ENCODE measurements at regions not wholly inside any gene's neighbourhood (a gene's known extent, or its start where the extent isn't known, plus 50 kb on each side); places are given as distances from the start of the nearest gene placed in this dataset.

GRCh38 chr16:11478431-11479119, 108.1 kb downstream of the LITAF start:
- H3K9me3 ChIP-seq (ENCODE audit: low read depth): no peaks in the 10 kb centered on the region
- no peak overlapping the region for H3K4me3 ChIP-seq
- no peak overlapping the region for H3K27ac ChIP-seq
- H3K27me3 ChIP-seq: no peaks in the 10 kb centered on the region
- H3K36me3 ChIP-seq: no peaks in the 10 kb centered on the region
- H3K4me1 ChIP-seq (ENCODE audit: low read depth): no peaks in the 10 kb centered on the region
- no peak for DNase-seq (ENCODE audit: low read depth in 1 of 2, low spot score in 1 of 2)
- TF ChIP-seq, protein P1, sequence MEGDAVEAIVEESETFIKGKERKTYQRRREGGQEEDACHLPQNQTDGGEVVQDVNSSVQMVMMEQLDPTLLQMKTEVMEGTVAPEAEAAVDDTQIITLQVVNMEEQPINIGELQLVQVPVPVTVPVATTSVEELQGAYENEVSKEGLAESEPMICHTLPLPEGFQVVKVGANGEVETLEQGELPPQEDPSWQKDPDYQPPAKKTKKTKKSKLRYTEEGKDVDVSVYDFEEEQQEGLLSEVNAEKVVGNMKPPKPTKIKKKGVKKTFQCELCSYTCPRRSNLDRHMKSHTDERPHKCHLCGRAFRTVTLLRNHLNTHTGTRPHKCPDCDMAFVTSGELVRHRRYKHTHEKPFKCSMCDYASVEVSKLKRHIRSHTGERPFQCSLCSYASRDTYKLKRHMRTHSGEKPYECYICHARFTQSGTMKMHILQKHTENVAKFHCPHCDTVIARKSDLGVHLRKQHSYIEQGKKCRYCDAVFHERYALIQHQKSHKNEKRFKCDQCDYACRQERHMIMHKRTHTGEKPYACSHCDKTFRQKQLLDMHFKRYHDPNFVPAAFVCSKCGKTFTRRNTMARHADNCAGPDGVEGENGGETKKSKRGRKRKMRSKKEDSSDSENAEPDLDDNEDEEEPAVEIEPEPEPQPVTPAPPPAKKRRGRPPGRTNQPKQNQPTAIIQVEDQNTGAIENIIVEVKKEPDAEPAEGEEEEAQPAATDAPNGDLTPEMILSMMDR (IDR thresholded peaks at IDR 0.05; ENCODE audit: low read depth, low read length): no peak

DNA sequence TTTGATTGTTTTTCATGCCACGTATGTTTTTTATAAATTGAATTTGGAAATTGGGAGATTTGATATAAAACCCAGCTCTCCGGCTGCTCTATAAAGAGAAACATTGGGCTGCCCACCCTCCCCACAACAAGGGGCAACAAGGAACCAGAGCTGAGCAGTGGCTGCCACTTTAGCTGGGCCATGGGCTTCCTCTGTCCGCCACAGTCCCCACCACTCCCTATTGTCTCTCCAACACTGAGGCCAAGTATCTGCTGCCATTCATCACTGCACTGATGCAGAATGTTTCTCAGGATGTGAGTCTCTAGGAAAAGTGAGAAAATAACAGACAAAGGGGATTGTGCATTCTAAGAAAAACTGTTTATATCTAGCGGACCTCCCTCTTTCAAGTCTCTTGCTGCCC, 106.8 kb downstream of the LITAF start:
- H3K27me3 ChIP-seq: no peaks in the 10 kb centered on the region
- DNase-seq (ENCODE audit: low read depth in 1 of 2, low spot score in 1 of 2): no peak
- H3K9me3 ChIP-seq (ENCODE audit: low read depth): no peaks in the 10 kb centered on the region
- H3K4me1 ChIP-seq (ENCODE audit: low read depth): no peaks in the 10 kb centered on the region
- no peak overlapping the region for H3K27ac ChIP-seq
- no peaks in the 10 kb centered on the region for H3K36me3 ChIP-seq
- TF ChIP-seq, protein P1 (IDR thresholded peaks at IDR 0.05; ENCODE audit: low read depth, low read length): no peak
- H3K4me3 ChIP-seq: no peak overlapping the region

GRCh38 chr16:11480634-11481033, 106.1 kb downstream of the LITAF start:
- Histone ChIP-seq H3K27ac (no peak overlapping the region), H3K36me3 (no peaks in the 10 kb centered on the region), H3K27me3 (no peaks in the 10 kb centered on the region), H3K4me1 (ENCODE audit: low read depth) (no peaks in the 10 kb centered on the region), H3K4me3 (no peak overlapping the region), H3K9me3 (ENCODE audit: low read depth) (no peaks in the 10 kb centered on the region)
- DNase-seq (ENCODE audit: low read depth in 1 of 2, low spot score in 1 of 2): no peak
- TF ChIP-seq, protein P1 (IDR thresholded peaks at IDR 0.05; ENCODE audit: low read depth, low read length): no peak

- Histone ChIP-seq H3K27ac (no peak overlapping the region), H3K9me3 (ENCODE audit: low read depth) (no peaks in the 10 kb centered on the region), H3K4me1 (ENCODE audit: low read depth) (no peaks in the 10 kb centered on the region), H3K4me3 (no peak overlapping the region), H3K36me3 (no peaks in the 10 kb centered on the region), H3K27me3 (no peaks in the 10 kb centered on the region)
- no peak for DNase-seq (ENCODE audit: low read depth in 1 of 2, low spot score in 1 of 2)
- TF ChIP-seq, protein P1 (IDR thresholded peaks at IDR 0.05; ENCODE audit: low read depth, low read length): no peak
Observed at GRCh38 chr16:11481987-11482386, 104.7 kb downstream of the LITAF start.

GRCh38 chr16:11482946-11483748, 103.6 kb downstream of the LITAF start:
- no peaks in the 10 kb centered on the region for H3K4me1 ChIP-seq (ENCODE audit: low read depth)
- TF ChIP-seq, protein P1 (IDR thresholded peaks at IDR 0.05; ENCODE audit: low read depth, low read length): no peak
- DNase-seq (ENCODE audit: low read depth in 1 of 2, low spot score in 1 of 2): no peak
- H3K4me3 ChIP-seq: no peak overlapping the region
- H3K27me3 ChIP-seq: no peaks in the 10 kb centered on the region
- H3K27ac ChIP-seq: no peak overlapping the region
- H3K36me3 ChIP-seq: no peaks in the 10 kb centered on the region
- no peaks in the 10 kb centered on the region for H3K9me3 ChIP-seq (ENCODE audit: low read depth)

Data from cardiac muscle cell (in vitro differentiated cells and primary cell).